ENCODE measurements at regions not wholly inside any gene's neighbourhood (a gene's known extent, or its start where the extent isn't known, plus 50 kb on each side); places are given as distances from the start of the nearest gene placed in this dataset.

- TF ChIP-seq CTCF (IDR thresholded peaks at IDR 0.05 in 8 of 11, conservative IDR thresholded peaks at IDR 0.05 in 3 of 11) (no peak), POLR2A (IDR thresholded peaks at IDR 0.05) (no peak), POLR2AphosphoS5 (IDR thresholded peaks at IDR 0.05) (no peak)
Observed at GRCh38 chr20:52432740-52433139, 241.2 kb upstream of the ZFP64 start.

Data from spleen (tissue), 7 donors.